GM19438 (cell line): ENCODE measurements at regions not wholly inside any gene's neighbourhood (a gene's known extent, or its start where the extent isn't known, plus 50 kb on each side); places are given as distances from the start of the nearest gene placed in this dataset.
"Not testable (repeated sequence)": the region's sequence is repeated elsewhere in the genome, so short reads cannot be mapped to it uniquely, and the experiment has no call there.

Experiments
- ATAC-seq: cut with Tn5 transposase; IDR thresholded peaks from one replicate; pipeline ENCODE4 v1.9.1; 2021; ENCODE audit warnings: low read depth; ENCODE audit not compliant: unreplicated experiment

- ATAC-seq, result not testable (repeated sequence)
These were observed 244.3 kb downstream of the TMEM121 start for GRCh38 chr14:105770619-105771216.

GRCh38 chr14:105771261-105772226, 245.2 kb downstream of the TMEM121 start:
- ATAC-seq, result not testable (repeated sequence)

GRCh38 chr14:105772710-105773250, 246.4 kb downstream of the TMEM121 start:
- ATAC-seq, result not testable (repeated sequence)

DNA sequence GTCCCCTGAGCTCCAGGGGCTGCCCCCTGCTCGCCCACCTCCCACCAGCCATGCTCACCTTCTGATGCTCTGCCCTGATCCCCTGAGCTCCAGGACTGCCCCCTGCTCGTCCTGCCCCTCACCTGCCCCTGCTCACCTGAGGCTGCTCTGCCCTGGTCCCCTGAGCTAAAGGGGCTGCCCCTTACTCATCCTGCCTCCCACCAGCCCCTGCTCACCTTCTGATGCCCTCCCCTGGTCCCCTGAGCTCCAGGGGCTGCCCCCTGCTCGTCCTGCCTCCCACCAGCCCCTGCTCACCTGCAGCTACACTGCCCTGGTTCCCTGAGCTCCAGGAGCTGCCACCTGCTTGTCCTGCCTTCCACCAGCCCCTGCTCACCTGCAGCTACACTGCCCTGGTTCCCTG, 247.2 kb downstream of the TMEM121 start:
- no peak for ATAC-seq

- ATAC-seq, result no peak
These were observed 247.6 kb downstream of the TMEM121 start for GRCh38 chr14:105774001-105774400.

DNA sequence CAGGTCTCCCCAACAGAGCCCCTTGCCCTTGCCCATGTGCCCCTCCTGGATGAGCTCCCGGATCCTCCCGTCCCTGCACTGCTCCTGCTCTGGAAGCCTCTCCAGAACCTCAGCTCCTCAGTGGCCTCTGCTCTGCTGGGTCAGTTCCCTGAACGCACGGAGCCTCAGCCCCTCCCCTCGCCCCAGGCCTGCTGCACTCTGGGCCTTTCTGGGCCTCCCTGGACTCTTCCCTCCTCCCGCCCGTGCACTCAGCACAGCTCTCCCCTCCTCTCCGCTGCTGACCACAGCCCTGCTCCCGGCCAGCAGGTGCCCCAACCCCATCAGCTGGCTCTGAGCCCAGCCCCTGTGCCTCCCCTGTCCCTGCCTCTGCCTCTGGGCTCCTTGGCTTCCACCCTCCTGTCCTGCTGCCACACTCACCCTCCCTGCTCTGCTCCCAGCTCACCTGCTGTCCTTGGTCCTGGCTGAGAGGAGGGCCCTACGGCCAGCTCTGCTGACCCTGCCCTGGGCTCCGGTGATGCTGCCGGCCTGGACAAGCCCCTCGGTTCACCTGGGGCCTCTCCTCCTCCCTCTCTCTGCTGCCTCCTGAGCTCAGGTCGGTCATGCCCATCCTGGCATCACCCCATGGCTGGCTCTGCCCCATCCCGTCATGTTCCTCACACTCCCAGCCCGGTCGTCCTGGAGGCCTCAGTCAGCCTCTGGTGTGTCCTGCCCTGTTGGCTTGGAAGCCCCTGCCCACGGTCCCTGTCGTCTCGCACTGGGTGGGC, 248.4 kb downstream of the TMEM121 start:
- ATAC-seq, result not testable (repeated sequence)

GRCh38 chr14:105775349-105775923, 249.1 kb downstream of the TMEM121 start:
- ATAC-seq, result not testable (repeated sequence)

GRCh38 chr14:105776112-105776511, 249.7 kb downstream of the TMEM121 start:
- not testable (repeated sequence) for ATAC-seq

GRCh38 chr14:105776924-105777323, 250.5 kb downstream of the TMEM121 start:
- no peak for ATAC-seq

DNA sequence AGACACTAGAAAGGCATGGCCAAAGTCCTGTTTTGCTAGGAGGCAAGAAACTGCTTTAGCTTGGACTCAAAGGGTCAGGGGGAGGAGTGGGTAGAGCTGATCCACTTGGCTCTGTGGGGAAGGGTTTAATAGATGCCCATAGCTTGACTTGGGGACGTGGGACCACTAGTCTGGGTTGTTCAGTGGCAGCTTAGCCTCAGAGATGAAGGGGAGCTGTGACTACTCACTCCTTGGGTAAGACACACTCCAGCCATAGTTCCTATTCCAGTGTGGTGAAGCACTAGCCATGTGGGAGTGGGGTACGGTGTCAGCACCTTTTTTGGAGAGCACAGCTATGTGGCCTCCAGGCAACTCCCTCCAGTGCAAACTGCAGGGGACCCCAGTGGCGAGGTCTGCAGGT, 257.3 kb downstream of the TMEM121 start:
- ATAC-seq, result no peak

DNA sequence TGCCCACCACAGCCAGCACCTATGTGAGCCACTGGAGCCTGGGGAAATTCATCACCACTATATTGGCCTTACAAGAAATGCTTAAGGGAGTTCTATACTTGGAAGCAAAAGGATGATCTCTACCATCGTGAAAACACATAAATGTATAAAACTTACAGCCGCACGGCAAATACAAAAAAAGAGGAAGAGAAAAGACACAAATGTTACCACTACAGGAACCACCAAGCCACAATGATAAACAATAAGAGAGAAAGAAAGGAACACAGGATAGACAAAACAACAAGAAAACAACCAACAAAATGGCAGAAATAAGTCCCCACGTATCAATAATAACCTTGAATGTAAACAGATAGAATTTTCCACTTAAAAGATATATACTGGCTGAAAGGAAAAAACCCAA, 267.5 kb downstream of the TMEM121 start:
- ATAC-seq, result no peak

- no peak for ATAC-seq
These were observed 271.2 kb downstream of the TMEM121 start for GRCh38 chr14:105797546-105797945.

DNA sequence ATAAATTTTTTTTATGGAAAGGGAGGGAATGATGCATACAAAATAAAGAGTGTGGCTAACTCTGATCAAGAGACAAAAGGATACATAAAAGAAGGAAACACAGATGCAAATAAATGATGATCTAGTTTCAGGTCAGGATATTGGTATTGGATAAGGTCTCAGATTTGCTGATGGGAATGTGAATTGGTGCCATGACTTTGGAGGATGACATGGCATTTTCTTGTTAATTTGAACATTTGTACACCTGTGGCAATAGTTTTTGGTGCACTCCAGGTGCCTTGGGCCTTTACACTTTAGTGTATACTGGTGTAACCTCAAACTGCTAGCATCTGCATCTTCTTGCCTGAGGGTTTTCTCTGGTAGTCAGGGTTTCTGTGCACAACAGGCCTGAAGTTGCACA, 279.3 kb downstream of the TMEM121 start:
- no peak for ATAC-seq

- no peak for ATAC-seq
These were observed 280.2 kb downstream of the TMEM121 start for GRCh38 chr14:105806568-105806967.

- no peak for ATAC-seq
These were observed 291.8 kb downstream of the TMEM121 start for GRCh38 chr14:105817971-105818711.

- ATAC-seq, result no peak
These were observed 292.3 kb downstream of the TMEM121 start for GRCh38 chr14:105818712-105819005.

DNA sequence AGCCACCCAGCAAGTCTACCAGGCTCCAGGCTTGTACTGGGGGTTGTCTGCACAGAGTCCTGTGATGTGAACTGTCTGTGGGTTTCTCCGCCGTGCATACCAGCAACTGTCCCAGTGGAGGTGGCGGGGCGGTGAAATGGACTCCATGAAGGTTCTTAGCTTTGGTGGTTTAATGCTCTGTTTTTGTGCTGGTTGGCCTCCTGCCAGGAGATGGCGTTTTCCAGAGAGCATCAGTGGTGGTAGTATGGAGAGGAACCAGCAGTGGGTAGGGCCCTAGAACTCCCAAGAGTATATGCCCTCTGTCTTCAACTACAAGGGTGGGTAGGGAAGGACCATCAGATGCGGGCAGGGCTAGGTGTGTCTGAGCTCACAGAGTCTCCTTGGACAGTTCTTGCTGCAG, 303.8 kb downstream of the TMEM121 start:
- ATAC-seq, result no peak

- no peak for ATAC-seq
These were observed 309.8 kb downstream of the TMEM121 start for GRCh38 chr14:105836160-105836559.

DNA sequence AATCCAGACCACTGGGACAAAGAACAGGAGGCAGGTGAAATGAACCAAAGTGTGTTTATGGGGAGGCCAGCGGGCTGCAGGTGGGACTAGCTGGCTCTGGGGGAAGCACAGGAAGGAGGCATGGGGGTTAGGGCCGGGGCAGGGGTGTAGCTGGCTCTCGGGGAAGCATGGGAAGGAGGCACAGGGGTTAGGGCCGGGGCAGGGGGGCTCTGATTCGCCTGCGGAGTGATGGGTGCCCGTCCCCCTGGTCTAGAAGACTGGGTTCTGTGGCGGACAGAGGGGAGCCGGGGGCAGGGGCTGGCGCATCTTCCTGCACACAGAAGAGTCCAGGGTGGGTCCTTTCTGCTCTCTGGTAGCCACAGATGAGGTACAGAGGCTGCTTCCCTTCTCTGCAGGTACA, 310.3 kb downstream of the TMEM121 start:
- ATAC-seq, result no peak
